Spleen (tissue), 11 donors: ENCODE measurements at regions not wholly inside any gene's neighbourhood (a gene's known extent, or its start where the extent isn't known, plus 50 kb on each side); places are given as distances from the start of the nearest gene placed in this dataset.

Source experiments
- DNase-seq: peaks from one replicate; pipeline ENCODE4 v3.0.0-alpha.2; 2020
- H3K27ac ChIP-seq, 8 donors: fragments of 200-600 bp; sonication (generic) in 7 of 8; 1 replicate in 4 of 8; 2 replicates in 4 of 8; pipeline versions ENCODE4 v1.5.0 to v1.8.0; 2016 to 2021; ENCODE audit warnings: inconsistent platforms in 4 of 8, mild to moderate bottlenecking in 4 of 8, moderate library complexity in 1 of 8
- H3K27me3 ChIP-seq, 7 donors: fragments of 200-600 bp; sonication (generic) in 6 of 7; replicated peaks in 1 of 7; 1 replicate in 4 of 7; 2 replicates in 3 of 7; pipeline versions ENCODE4 v1.5.0 to v1.8.0; 2016 to 2021; ENCODE audit warnings: inconsistent platforms in 3 of 7, mild to moderate bottlenecking in 1 of 7
- H3K36me3 ChIP-seq, 6 donors: fragments of 200-600 bp; sonication (generic) in 5 of 6; 1 replicate in 4 of 6; 2 replicates in 2 of 6; pipeline versions ENCODE4 v1.5.0 to v1.8.0; 2016 to 2021; ENCODE audit warnings: inconsistent platforms in 2 of 6
- H3K4me1 ChIP-seq, 6 donors: fragments of 200-600 bp; sonication (generic) in 5 of 6; 1 replicate in 3 of 6; 2 replicates in 3 of 6; pipeline versions ENCODE4 v1.5.0 to v1.8.0; 2016 to 2021; ENCODE audit warnings: inconsistent platforms in 3 of 6
- H3K4me3 ChIP-seq, 8 donors: fragments of 200-600 bp; sonication (generic) in 7 of 8; 1 replicate in 4 of 8; 2 replicates in 4 of 8; pipeline versions ENCODE4 v1.5.0 to v1.8.0; 2016 to 2021; ENCODE audit warnings: inconsistent platforms in 4 of 8, mild to moderate bottlenecking in 4 of 8, moderate library complexity in 2 of 8
- H3K9me3 ChIP-seq, 8 donors: fragments of 200-600 bp; sonication (generic) in 7 of 8; 1 replicate in 4 of 8; 2 replicates in 4 of 8; pipeline versions ENCODE4 v1.5.0 to v1.8.0; 2016 to 2021; ENCODE audit warnings: inconsistent platforms in 4 of 8
- CTCF ChIP-seq, 11 experiments: fragments of 200-600 bp in 7 of 11; fragments of 450-650 bp in 4 of 11; sonication (generic) in 4 of 11; IDR thresholded peaks in 8 of 11; conservative IDR thresholded peaks in 3 of 11; 1 replicate in 7 of 11; 2 replicates in 4 of 11; pipeline versions ENCODE4 v1.4.0 to v1.8.0; 2016 to 2021; ENCODE audit warnings: antibody characterized with exemption in 11 of 11, inconsistent platforms in 4 of 11, mild to moderate bottlenecking in 1 of 11
- POLR2A ChIP-seq, 3 donors: fragments of 450-650 bp; IDR thresholded peaks; one replicate each; pipeline ENCODE4 v1.5.1; 2017; ENCODE audit warnings: antibody characterized with exemption in 3 of 3, mild to moderate bottlenecking in 1 of 3
- POLR2AphosphoS5 ChIP-seq, 3 donors: sonication (generic); formaldehyde crosslinking; IDR thresholded peaks; one replicate each; pipeline ENCODE4 v1.5.1; 2017; ENCODE audit warnings: antibody characterized with exemption in 3 of 3
- WGBS, 5 donors: extraction: QIAGEN DNeasy Blood & Tissue Kit in 3 of 5; methylation state at CpG; one replicate each; pipeline versions ENCODE4 v1.1.5 to v1.1.7; 2013 to 2018; 5-methylcytosine and 5-hydroxymethylcytosine counted together
- intact Hi-C: fragments of 100-400 bp; cut with DNase I; formaldehyde crosslinking; loops from one replicate; pipeline ENCODE4 v1.15.0; 2023; ENCODE audit warnings: low total_unique reads
- donor health status: healthy with polysubstance abuse.
- donor health status: DM: no; HTN: no; CAD: no; lungs with moderate emphysema.
- donor health status: DM: no; HTN: no; CAD: no.
- donor health status: Bipolar disorder and iron deficiency.
- donor health status: healthy.
- donor health status: DM: no; HTN: no; CAD: no.
- donor health status: DM: yes; HTN: yes; CAD: no.

DNA sequence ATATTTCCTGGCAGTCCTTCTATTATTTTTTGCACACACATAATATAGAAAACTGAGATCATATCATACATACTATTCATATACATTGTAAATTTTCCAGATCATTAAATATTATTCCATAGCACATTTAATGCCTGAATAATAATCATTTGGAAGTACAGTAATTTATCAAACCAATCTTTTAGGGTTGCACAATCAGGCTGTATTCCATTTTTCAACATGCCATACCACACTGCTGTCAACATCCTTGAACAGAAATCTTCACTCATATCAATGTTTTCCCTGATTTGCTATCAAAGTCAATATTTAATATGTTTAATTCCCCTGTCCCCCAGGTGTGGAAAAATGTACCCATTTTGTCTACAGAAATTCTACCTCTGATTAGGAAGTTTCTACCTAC lies 122.7 kb upstream of the ADGRF1 start:
- no peak overlapping the region for H3K4me3 ChIP-seq
- no peaks in the 10 kb centered on the region for H3K27me3 ChIP-seq
- H3K4me1 ChIP-seq = peaks cover 0 to 6% (median 0%) of the 10 kb centered on the region in 6 donors
- DNase-seq = no peak
- no peaks in the 10 kb centered on the region for H3K36me3 ChIP-seq
- intact Hi-C loops = no loop called here
- no peak for TF ChIP-seq CTCF (IDR thresholded peaks at IDR 0.05 in 8 of 11, conservative IDR thresholded peaks at IDR 0.05 in 3 of 11)
- TF ChIP-seq POLR2AphosphoS5 (IDR thresholded peaks at IDR 0.05) = no peak
- no peak for TF ChIP-seq POLR2A (IDR thresholded peaks at IDR 0.05)
- H3K9me3 ChIP-seq = no peaks in the 10 kb centered on the region
- H3K27ac ChIP-seq = no peak overlapping the region

GRCh38 chr6:47163536-47163935 lies 121.4 kb upstream of the ADGRF1 start:
- no peaks in the 10 kb centered on the region for H3K9me3 ChIP-seq
- DNase-seq = no peak
- 61 to 84% (median 68%) methylated on average over 3 of the region's 3 CpGs for WGBS, 5 donors
- intact Hi-C loops = no loop called here
- H3K4me1 ChIP-seq = peaks cover 0 to 6% (median 0%) of the 10 kb centered on the region in 6 donors
- TF ChIP-seq POLR2AphosphoS5 (IDR thresholded peaks at IDR 0.05) (no peak), POLR2A (IDR thresholded peaks at IDR 0.05) (no peak)
- H3K27me3 ChIP-seq = no peaks in the 10 kb centered on the region
- no peak overlapping the region for H3K27ac ChIP-seq
- no peaks in the 10 kb centered on the region for H3K36me3 ChIP-seq
- H3K4me3 ChIP-seq = no peak overlapping the region

DNA sequence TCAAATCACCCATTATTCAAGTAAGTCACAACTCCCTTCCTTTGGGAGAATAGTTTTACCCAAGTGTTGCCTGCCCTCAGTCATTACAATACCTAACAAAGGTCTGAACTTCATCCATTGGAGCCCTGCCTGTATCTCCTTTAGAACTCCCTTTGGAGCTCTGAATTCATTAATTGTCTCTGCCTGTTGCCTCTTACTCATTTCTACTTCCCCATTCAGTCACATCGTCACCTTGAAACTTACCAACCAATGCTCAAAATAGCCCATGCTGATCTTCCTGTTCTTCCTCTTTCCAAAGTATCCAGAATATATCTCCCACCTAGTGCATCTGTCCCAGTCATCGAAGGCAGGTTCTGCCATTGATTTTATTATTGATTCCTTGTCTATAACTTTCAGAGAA lies 120.7 kb upstream of the ADGRF1 start:
- WGBS, 5 donors = 41 to 56% (median 43%) methylated on average over 2 of the region's 2 CpGs
- intact Hi-C loops = no loop called here
- no peak for TF ChIP-seq POLR2A (IDR thresholded peaks at IDR 0.05)
- TF ChIP-seq CTCF (IDR thresholded peaks at IDR 0.05 in 8 of 11, conservative IDR thresholded peaks at IDR 0.05 in 3 of 11) = no peak
- TF ChIP-seq POLR2AphosphoS5 (IDR thresholded peaks at IDR 0.05) = no peak

GRCh38 chr6:47162231-47162630 lies 120.1 kb upstream of the ADGRF1 start:
- Histone ChIP-seq H3K9me3 (no peaks in the 10 kb centered on the region), H3K4me3 (no peak overlapping the region), H3K27me3 (no peaks in the 10 kb centered on the region), H3K4me1 (peaks cover 0 to 6% (median 0%) of the 10 kb centered on the region in 6 donors), H3K27ac (no peak overlapping the region), H3K36me3 (no peaks in the 10 kb centered on the region)
- TF ChIP-seq POLR2AphosphoS5 (IDR thresholded peaks at IDR 0.05) = no peak
- TF ChIP-seq CTCF (IDR thresholded peaks at IDR 0.05 in 8 of 11, conservative IDR thresholded peaks at IDR 0.05 in 3 of 11) = no peak
- no peak for TF ChIP-seq POLR2A (IDR thresholded peaks at IDR 0.05)
- intact Hi-C loops = no loop called here
- DNase-seq = no peak
- 79 to 90% (median 84%) methylated on average over 1 of the region's 1 CpG for WGBS, 5 donors

More for the DNA sequence above, 120.7 kb upstream of the ADGRF1 start:
- Histone ChIP-seq H3K4me3 (no peak overlapping the region), H3K36me3 (no peaks in the 10 kb centered on the region), H3K27me3 (no peaks in the 10 kb centered on the region), H3K9me3 (no peaks in the 10 kb centered on the region), H3K4me1 (peaks cover 0 to 6% (median 0%) of the 10 kb centered on the region in 6 donors), H3K27ac (no peak overlapping the region)
- no peak for DNase-seq

- TF ChIP-seq POLR2A (IDR thresholded peaks at IDR 0.05) = no peak
- no peak for TF ChIP-seq POLR2AphosphoS5 (IDR thresholded peaks at IDR 0.05)
- TF ChIP-seq CTCF (IDR thresholded peaks at IDR 0.05 in 8 of 11, conservative IDR thresholded peaks at IDR 0.05 in 3 of 11) = no peak
- H3K27me3 ChIP-seq = no peaks in the 10 kb centered on the region
- H3K4me3 ChIP-seq = no peak overlapping the region
- H3K36me3 ChIP-seq = no peaks in the 10 kb centered on the region
- peak overlapping the region in 1 of 8 donors; percentile 5 for H3K27ac ChIP-seq
- no peaks in the 10 kb centered on the region for H3K9me3 ChIP-seq
- intact Hi-C loops = no loop called here
- H3K4me1 ChIP-seq = peaks cover 0 to 6% (median 0%) of the 10 kb centered on the region in 6 donors
- no peak for DNase-seq
Observed at GRCh38 chr6:47161176-47161687, 119.1 kb upstream of the ADGRF1 start.
